Type B pancreatic cell (in vitro differentiated cells): ENCODE measurements at regions not wholly inside any gene's neighbourhood (a gene's known extent, or its start where the extent isn't known, plus 50 kb on each side); places are given as distances from the start of the nearest gene placed in this dataset.

ENCODE experiments used
- DNase-seq: peaks from one replicate; pipeline ENCODE4 v3.0.0; 2021; ENCODE audit warnings: mixed read lengths; ENCODE audit not compliant: unreplicated experiment; ENCODE audit errors: extremely low spot score
- H3K27ac Mint-ChIP-seq: 2 replicates; pipeline ENCODE4 v1.8.0; 2021; ENCODE audit warnings: mild to moderate bottlenecking, mixed read lengths
- H3K27me3 Mint-ChIP-seq: 2 replicates; pipeline ENCODE4 v1.8.0; 2021; ENCODE audit warnings: mixed read lengths
- H3K36me3 Mint-ChIP-seq: 2 replicates; pipeline ENCODE4 v1.8.0; 2021; ENCODE audit warnings: mixed read lengths
- H3K4me1 Mint-ChIP-seq: one replicate; pipeline ENCODE4 v1.8.0; 2021; ENCODE audit warnings: mixed read lengths; ENCODE audit not compliant: unreplicated experiment
- H3K4me3 Mint-ChIP-seq: 2 replicates; pipeline ENCODE4 v1.8.0; 2021; ENCODE audit warnings: mild to moderate bottlenecking, mixed read lengths
- H3K9me3 Mint-ChIP-seq: 2 replicates; pipeline ENCODE4 v1.8.0; 2021; ENCODE audit warnings: mixed read lengths
- TF ChIP-seq, protein P1 (sequence below): fragments of 200-600 bp; sonication (generic); conservative IDR thresholded peaks from 2 replicates; pipeline ENCODE4 v1.5.0; 2021; ENCODE audit warnings: antibody characterized with exemption, mild to moderate bottlenecking

GRCh38 chr17:36760425-36760824 lies 159.0 kb downstream of the MRM1 start:
- H3K4me3 Mint-ChIP-seq = no peak overlapping the region
- no peaks in the 10 kb centered on the region for H3K36me3 Mint-ChIP-seq
- H3K27ac Mint-ChIP-seq = no peak overlapping the region
- H3K9me3 Mint-ChIP-seq = peaks cover 6% of the 10 kb centered on the region
- no peak for DNase-seq
- peaks cover 24% of the 10 kb centered on the region for H3K27me3 Mint-ChIP-seq
- TF ChIP-seq, protein P1, sequence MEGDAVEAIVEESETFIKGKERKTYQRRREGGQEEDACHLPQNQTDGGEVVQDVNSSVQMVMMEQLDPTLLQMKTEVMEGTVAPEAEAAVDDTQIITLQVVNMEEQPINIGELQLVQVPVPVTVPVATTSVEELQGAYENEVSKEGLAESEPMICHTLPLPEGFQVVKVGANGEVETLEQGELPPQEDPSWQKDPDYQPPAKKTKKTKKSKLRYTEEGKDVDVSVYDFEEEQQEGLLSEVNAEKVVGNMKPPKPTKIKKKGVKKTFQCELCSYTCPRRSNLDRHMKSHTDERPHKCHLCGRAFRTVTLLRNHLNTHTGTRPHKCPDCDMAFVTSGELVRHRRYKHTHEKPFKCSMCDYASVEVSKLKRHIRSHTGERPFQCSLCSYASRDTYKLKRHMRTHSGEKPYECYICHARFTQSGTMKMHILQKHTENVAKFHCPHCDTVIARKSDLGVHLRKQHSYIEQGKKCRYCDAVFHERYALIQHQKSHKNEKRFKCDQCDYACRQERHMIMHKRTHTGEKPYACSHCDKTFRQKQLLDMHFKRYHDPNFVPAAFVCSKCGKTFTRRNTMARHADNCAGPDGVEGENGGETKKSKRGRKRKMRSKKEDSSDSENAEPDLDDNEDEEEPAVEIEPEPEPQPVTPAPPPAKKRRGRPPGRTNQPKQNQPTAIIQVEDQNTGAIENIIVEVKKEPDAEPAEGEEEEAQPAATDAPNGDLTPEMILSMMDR = no peak
- peaks cover 4% of the 10 kb centered on the region for H3K4me1 Mint-ChIP-seq

- Mint-ChIP-seq H3K4me3 (no peak overlapping the region), H3K4me1 (peaks cover 9% of the 10 kb centered on the region), H3K27ac (no peak overlapping the region), H3K36me3 (no peaks in the 10 kb centered on the region), H3K9me3 (peaks cover 6% of the 10 kb centered on the region), H3K27me3 (peaks cover 29% of the 10 kb centered on the region)
- TF ChIP-seq, protein P1 = no peak
- DNase-seq = no peak
Measured at GRCh38 chr17:36761203-36761950, 160.0 kb downstream of the MRM1 start.

- H3K36me3 Mint-ChIP-seq = no peaks in the 10 kb centered on the region
- peaks cover 15% of the 10 kb centered on the region for H3K4me1 Mint-ChIP-seq
- no peak overlapping the region for H3K27ac Mint-ChIP-seq
- DNase-seq = no peak
- TF ChIP-seq, protein P1 = no peak
- no peak overlapping the region for H3K4me3 Mint-ChIP-seq
- peaks cover 49% of the 10 kb centered on the region for H3K27me3 Mint-ChIP-seq
- peaks cover 6% of the 10 kb centered on the region for H3K9me3 Mint-ChIP-seq
Measured at GRCh38 chr17:36765436-36766043, 164.2 kb downstream of the MRM1 start.

- peaks cover 65% of the 10 kb centered on the region for H3K27me3 Mint-ChIP-seq
- no peak for DNase-seq
- no peaks in the 10 kb centered on the region for H3K9me3 Mint-ChIP-seq
- H3K27ac Mint-ChIP-seq = no peak overlapping the region
- TF ChIP-seq, protein P1 = no peak
- H3K4me1 Mint-ChIP-seq = peaks cover 10% of the 10 kb centered on the region
- H3K4me3 Mint-ChIP-seq = no peak overlapping the region
- no peaks in the 10 kb centered on the region for H3K36me3 Mint-ChIP-seq
Measured at GRCh38 chr17:36768394-36768793, 167.0 kb downstream of the MRM1 start.

GRCh38 chr17:36773039-36773438 lies 164.2 kb upstream of the LHX1 start:
- no peak overlapping the region for H3K27ac Mint-ChIP-seq
- no peaks in the 10 kb centered on the region for H3K36me3 Mint-ChIP-seq
- DNase-seq = no peak
- no peaks in the 10 kb centered on the region for H3K9me3 Mint-ChIP-seq
- H3K4me1 Mint-ChIP-seq = peaks cover 4% of the 10 kb centered on the region
- peaks cover 69% of the 10 kb centered on the region for H3K27me3 Mint-ChIP-seq
- H3K4me3 Mint-ChIP-seq = no peak overlapping the region
- TF ChIP-seq, protein P1 = no peak
